HL-60 (cell line): ENCODE measurements at regions not wholly inside any gene's neighbourhood (a gene's known extent, or its start where the extent isn't known, plus 50 kb on each side); places are given as distances from the start of the nearest gene placed in this dataset.

Experiments
- DNase-seq, 2 experiments: peaks; one replicate each; pipeline ENCODE4 v3.0.0-alpha.2; 2010 to 2020; ENCODE audit warnings: low read depth in 1 of 2, low spot score in 1 of 2
- H3K27ac ChIP-seq: fragments of 250-450 bp; sonication (Bioruptor Pico); replicated peaks from 2 replicates; pipeline ENCODE4 v1.5.1; 2020; ENCODE audit warnings: mild to moderate bottlenecking, moderate library complexity
- H3K27me3 ChIP-seq: fragments of 250-450 bp; sonication (Bioruptor Pico); 2 replicates; pipeline ENCODE4 v1.5.1; 2021; ENCODE audit warnings: mild to moderate bottlenecking, moderate library complexity; ENCODE audit not compliant: insufficient read depth, poor library complexity, severe bottlenecking
- H3K4me3 ChIP-seq: replicated peaks from 2 replicates; pipeline ENCODE4 v1.5.1; 2011; ENCODE audit warnings: mild to moderate bottlenecking, control low read depth, low read length; ENCODE audit not compliant: insufficient read depth
- GABPA ChIP-seq: IDR thresholded peaks from 2 replicates; pipeline ENCODE4 v1.6.1; 2012; ENCODE audit warnings: low read depth
- POLR2AphosphoS5 ChIP-seq: IDR thresholded peaks from 2 replicates; pipeline ENCODE4 v1.6.1; 2012; ENCODE audit warnings: low read depth
- SPI1 ChIP-seq: IDR thresholded peaks from 2 replicates; pipeline ENCODE4 v1.6.1; 2012; ENCODE audit warnings: low read depth, mild to moderate bottlenecking, borderline replicate concordance
- TF ChIP-seq, protein P1 (sequence below): IDR thresholded peaks from 2 replicates; pipeline ENCODE4 v1.6.1; 2012; ENCODE audit warnings: low read depth; ENCODE audit not compliant: insufficient replicate concordance
- TF ChIP-seq, protein P2 (sequence below): IDR thresholded peaks from one replicate; pipeline ENCODE4 v1.5.1; 2011; ENCODE audit warnings: low read length, control low read depth, inconsistent platforms; ENCODE audit not compliant: insufficient read depth

DNA sequence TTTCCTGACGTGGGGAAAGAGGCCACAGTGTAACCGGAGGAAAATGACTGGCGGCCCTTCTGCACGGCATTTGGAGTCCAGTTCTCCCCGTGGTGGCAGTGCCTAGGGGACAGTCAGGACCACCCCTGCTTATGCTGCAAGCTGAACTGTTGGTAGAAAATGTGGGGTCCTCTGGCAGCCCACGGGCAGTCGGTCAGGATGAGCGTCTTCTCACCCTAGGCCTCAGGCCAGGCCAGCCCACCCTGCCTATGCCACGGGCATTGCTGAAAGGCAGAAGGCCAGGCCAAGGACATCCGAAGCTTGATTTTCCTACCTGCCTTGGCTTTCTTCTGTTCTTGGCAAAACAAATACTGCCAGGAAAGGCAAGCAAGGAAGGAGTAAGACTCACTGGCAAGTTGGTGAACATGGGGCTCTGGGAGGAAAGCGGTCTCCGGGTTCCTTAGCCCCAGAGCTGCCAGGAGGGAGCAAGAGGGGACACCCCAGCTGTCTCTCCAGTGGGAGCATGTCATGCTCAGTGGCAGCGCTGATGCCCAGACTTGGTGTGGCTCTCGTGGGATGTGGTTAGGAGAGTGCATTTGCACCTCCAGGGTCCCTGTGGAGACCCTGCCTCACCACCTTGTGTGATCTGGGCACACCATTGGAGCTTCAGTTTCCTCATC is 311.6 kb downstream of the QKI start:
- TF ChIP-seq POLR2AphosphoS5 (no peak), GABPA (no peak), SPI1 (no peak)
- TF ChIP-seq, protein P1, sequence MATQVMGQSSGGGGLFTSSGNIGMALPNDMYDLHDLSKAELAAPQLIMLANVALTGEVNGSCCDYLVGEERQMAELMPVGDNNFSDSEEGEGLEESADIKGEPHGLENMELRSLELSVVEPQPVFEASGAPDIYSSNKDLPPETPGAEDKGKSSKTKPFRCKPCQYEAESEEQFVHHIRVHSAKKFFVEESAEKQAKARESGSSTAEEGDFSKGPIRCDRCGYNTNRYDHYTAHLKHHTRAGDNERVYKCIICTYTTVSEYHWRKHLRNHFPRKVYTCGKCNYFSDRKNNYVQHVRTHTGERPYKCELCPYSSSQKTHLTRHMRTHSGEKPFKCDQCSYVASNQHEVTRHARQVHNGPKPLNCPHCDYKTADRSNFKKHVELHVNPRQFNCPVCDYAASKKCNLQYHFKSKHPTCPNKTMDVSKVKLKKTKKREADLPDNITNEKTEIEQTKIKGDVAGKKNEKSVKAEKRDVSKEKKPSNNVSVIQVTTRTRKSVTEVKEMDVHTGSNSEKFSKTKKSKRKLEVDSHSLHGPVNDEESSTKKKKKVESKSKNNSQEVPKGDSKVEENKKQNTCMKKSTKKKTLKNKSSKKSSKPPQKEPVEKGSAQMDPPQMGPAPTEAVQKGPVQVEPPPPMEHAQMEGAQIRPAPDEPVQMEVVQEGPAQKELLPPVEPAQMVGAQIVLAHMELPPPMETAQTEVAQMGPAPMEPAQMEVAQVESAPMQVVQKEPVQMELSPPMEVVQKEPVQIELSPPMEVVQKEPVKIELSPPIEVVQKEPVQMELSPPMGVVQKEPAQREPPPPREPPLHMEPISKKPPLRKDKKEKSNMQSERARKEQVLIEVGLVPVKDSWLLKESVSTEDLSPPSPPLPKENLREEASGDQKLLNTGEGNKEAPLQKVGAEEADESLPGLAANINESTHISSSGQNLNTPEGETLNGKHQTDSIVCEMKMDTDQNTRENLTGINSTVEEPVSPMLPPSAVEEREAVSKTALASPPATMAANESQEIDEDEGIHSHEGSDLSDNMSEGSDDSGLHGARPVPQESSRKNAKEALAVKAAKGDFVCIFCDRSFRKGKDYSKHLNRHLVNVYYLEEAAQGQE, result no peak
- TF ChIP-seq, protein P2, sequence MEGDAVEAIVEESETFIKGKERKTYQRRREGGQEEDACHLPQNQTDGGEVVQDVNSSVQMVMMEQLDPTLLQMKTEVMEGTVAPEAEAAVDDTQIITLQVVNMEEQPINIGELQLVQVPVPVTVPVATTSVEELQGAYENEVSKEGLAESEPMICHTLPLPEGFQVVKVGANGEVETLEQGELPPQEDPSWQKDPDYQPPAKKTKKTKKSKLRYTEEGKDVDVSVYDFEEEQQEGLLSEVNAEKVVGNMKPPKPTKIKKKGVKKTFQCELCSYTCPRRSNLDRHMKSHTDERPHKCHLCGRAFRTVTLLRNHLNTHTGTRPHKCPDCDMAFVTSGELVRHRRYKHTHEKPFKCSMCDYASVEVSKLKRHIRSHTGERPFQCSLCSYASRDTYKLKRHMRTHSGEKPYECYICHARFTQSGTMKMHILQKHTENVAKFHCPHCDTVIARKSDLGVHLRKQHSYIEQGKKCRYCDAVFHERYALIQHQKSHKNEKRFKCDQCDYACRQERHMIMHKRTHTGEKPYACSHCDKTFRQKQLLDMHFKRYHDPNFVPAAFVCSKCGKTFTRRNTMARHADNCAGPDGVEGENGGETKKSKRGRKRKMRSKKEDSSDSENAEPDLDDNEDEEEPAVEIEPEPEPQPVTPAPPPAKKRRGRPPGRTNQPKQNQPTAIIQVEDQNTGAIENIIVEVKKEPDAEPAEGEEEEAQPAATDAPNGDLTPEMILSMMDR, result no peak
- Histone ChIP-seq H3K27me3 (no peaks in the 10 kb centered on the region), H3K4me3 (no peak overlapping the region), H3K27ac (no peak overlapping the region)
- DNase-seq, result no peak

DNA sequence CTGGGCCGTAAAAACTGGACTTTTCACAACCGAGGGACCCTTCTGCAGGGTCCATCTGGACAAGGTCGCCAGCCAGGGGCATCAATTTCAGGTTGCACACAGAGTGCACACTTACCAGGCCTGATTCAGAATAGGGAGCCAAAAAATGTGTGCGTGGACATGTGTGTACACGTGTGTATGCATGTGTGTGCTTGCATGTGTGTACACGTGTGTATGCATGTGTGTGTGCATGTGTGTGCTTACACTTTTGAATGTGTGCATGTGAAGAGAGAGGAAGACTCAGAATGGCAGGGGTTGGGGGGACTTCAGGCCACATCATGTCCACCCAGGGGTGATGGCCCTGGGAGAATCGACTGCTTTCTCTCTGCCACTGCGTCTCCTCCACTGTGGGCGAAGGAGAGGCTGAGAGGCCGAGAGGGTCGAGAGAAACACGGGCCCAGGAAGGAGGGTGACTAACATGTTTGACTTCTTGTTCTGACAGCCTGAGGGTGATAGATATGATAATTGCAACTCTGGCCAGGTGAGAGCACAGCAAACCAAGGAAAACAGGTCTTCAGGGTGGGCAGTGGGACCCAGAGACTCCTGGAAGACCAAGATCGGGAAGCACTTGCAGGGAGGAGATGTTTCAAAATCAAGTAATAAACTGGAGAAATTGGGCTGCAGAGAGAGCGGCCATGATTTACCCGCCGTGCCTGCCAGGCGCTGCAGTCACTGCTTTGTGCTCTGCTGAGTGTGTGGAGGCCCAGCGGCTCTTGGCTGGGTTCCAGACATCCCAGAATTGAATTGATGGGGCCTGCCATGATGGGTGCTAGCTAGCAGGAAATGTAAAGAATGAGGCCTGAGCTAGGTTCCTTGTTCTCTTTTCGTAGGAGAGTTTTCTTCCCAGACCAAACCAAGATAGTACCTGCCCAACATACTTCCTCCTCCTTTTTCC is 310.8 kb downstream of the QKI start:
- no peak overlapping the region for H3K27ac ChIP-seq
- DNase-seq, result no peak
- no peak overlapping the region for H3K4me3 ChIP-seq
- TF ChIP-seq POLR2AphosphoS5, result no peak
- TF ChIP-seq GABPA, result no peak
- TF ChIP-seq SPI1, result no peak
- TF ChIP-seq, protein P1, result no peak
- TF ChIP-seq, protein P2, result no peak
- no peaks in the 10 kb centered on the region for H3K27me3 ChIP-seq

DNA sequence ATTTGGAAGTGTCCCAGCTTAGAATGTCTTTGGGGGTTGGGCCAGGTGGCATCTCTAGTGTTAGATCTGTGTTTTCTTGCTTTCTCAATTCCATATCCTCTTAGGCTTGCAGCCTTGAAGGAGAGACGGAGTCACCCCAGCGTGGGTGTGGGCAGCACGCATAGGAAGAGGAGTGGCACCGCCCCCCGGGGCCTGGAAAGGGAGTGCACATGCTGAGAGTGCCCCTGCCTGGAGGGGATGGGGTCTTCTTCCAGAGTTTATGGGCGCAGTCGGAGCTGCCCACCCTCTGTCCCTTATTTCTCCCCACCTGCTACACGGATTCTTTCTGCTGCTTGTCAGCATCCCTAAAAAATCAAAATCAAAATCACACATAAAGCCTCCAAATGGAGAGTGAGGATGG is 309.7 kb downstream of the QKI start:
- TF ChIP-seq GABPA, result no peak
- no peak for TF ChIP-seq POLR2AphosphoS5
- TF ChIP-seq, protein P1, result no peak
- TF ChIP-seq, protein P2, result no peak
- no peak for TF ChIP-seq SPI1
- DNase-seq, result no peak
- H3K4me3 ChIP-seq, result no peak overlapping the region
- H3K27ac ChIP-seq, result no peak overlapping the region
- no peaks in the 10 kb centered on the region for H3K27me3 ChIP-seq
